ENCODE measurements at regions not wholly inside any gene's neighbourhood (a gene's known extent, or its start where the extent isn't known, plus 50 kb on each side); places are given as distances from the start of the nearest gene placed in this dataset.

- FAIRE-seq (no peak), DNase-seq (no peak)
- no peaks in the 10 kb centered on the region for H3K27me3 ChIP-seq (ENCODE audit: control insufficient read depth, insufficient read depth, low read length)
- no peaks in the 10 kb centered on the region for H3K4me1 ChIP-seq (ENCODE audit: control insufficient read depth in 2 of 3, insufficient read depth in 2 of 3, low read depth in 1 of 3, low read length in 3 of 3)
- H3K36me3 ChIP-seq (ENCODE audit: control insufficient read depth in 2 of 3, insufficient read depth in 3 of 3, low read length in 3 of 3): no peaks in the 10 kb centered on the region
- no peak overlapping the region for H3K27ac ChIP-seq (ENCODE audit: low read depth in 2 of 2, low read length in 2 of 2)
- no peak for TF ChIP-seq CTCF (IDR thresholded peaks at IDR 0.05; ENCODE audit: borderline replicate concordance, extremely low read depth, insufficient read depth)
- intact Hi-C loops (cut with DNase I): no loop called here
- no peaks in the 10 kb centered on the region for H3K9me3 ChIP-seq (ENCODE audit: control insufficient read depth in 2 of 3, insufficient read depth in 1 of 3, low read length in 3 of 3)
- H3K4me3 ChIP-seq (ENCODE audit: low read length in 3 of 3): no peak overlapping the region
- no peak overlapping the region for H3K9ac ChIP-seq (ENCODE audit: low read length in 3 of 3)
Measured at GRCh38 chr3:182385356-182385755, 407.9 kb upstream of the ATP11B start.

- Histone ChIP-seq H3K36me3 (ENCODE audit: control insufficient read depth in 2 of 3, insufficient read depth in 3 of 3, low read length in 3 of 3) (no peaks in the 10 kb centered on the region), H3K9me3 (ENCODE audit: control insufficient read depth in 2 of 3, insufficient read depth in 1 of 3, low read length in 3 of 3) (no peaks in the 10 kb centered on the region), H3K9ac (ENCODE audit: low read length in 3 of 3) (no peak overlapping the region), H3K4me1 (ENCODE audit: control insufficient read depth in 2 of 3, insufficient read depth in 2 of 3, low read depth in 1 of 3, low read length in 3 of 3) (no peaks in the 10 kb centered on the region), H3K4me3 (ENCODE audit: low read length in 3 of 3) (no peak overlapping the region), H3K27ac (ENCODE audit: low read depth in 2 of 2, low read length in 2 of 2) (no peak overlapping the region), H3K27me3 (ENCODE audit: control insufficient read depth, insufficient read depth, low read length) (no peaks in the 10 kb centered on the region)
- TF ChIP-seq CTCF (IDR thresholded peaks at IDR 0.05; ENCODE audit: borderline replicate concordance, extremely low read depth, insufficient read depth): no peak
- FAIRE-seq: no peak
- intact Hi-C loops (cut with DNase I): no loop called here
- no peak for DNase-seq
Measured at GRCh38 chr3:182388506-182388905, 404.8 kb upstream of the ATP11B start.

GRCh38 chr3:182389071-182389815, 404.1 kb upstream of the ATP11B start:
- Histone ChIP-seq H3K4me3 (ENCODE audit: low read length in 3 of 3) (no peak overlapping the region), H3K27me3 (ENCODE audit: control insufficient read depth, insufficient read depth, low read length) (no peaks in the 10 kb centered on the region), H3K9ac (ENCODE audit: low read length in 3 of 3) (no peak overlapping the region), H3K4me1 (ENCODE audit: control insufficient read depth in 2 of 3, insufficient read depth in 2 of 3, low read depth in 1 of 3, low read length in 3 of 3) (no peaks in the 10 kb centered on the region), H3K36me3 (ENCODE audit: control insufficient read depth in 2 of 3, insufficient read depth in 3 of 3, low read length in 3 of 3) (no peaks in the 10 kb centered on the region), H3K27ac (ENCODE audit: low read depth in 2 of 2, low read length in 2 of 2) (no peak overlapping the region), H3K9me3 (ENCODE audit: control insufficient read depth in 2 of 3, insufficient read depth in 1 of 3, low read length in 3 of 3) (no peaks in the 10 kb centered on the region)
- FAIRE-seq: no peak
- intact Hi-C loops (cut with DNase I): no loop called here
- no peak for TF ChIP-seq CTCF (IDR thresholded peaks at IDR 0.05; ENCODE audit: borderline replicate concordance, extremely low read depth, insufficient read depth)
- peak in 1 of 5 donors; percentile 25 for DNase-seq

GRCh38 chr3:182390421-182390820, 402.9 kb upstream of the ATP11B start:
- H3K36me3 ChIP-seq (ENCODE audit: control insufficient read depth in 2 of 3, insufficient read depth in 3 of 3, low read length in 3 of 3): no peaks in the 10 kb centered on the region
- no peak overlapping the region for H3K9ac ChIP-seq (ENCODE audit: low read length in 3 of 3)
- H3K4me1 ChIP-seq (ENCODE audit: control insufficient read depth in 2 of 3, insufficient read depth in 2 of 3, low read depth in 1 of 3, low read length in 3 of 3): no peaks in the 10 kb centered on the region
- no peaks in the 10 kb centered on the region for H3K27me3 ChIP-seq (ENCODE audit: control insufficient read depth, insufficient read depth, low read length)
- no peak for TF ChIP-seq CTCF (IDR thresholded peaks at IDR 0.05; ENCODE audit: borderline replicate concordance, extremely low read depth, insufficient read depth)
- FAIRE-seq (no peak), DNase-seq (no peak)
- H3K9me3 ChIP-seq (ENCODE audit: control insufficient read depth in 2 of 3, insufficient read depth in 1 of 3, low read length in 3 of 3): no peaks in the 10 kb centered on the region
- no peak overlapping the region for H3K4me3 ChIP-seq (ENCODE audit: low read length in 3 of 3)
- H3K27ac ChIP-seq (ENCODE audit: low read depth in 2 of 2, low read length in 2 of 2): no peak overlapping the region
- intact Hi-C loops (cut with DNase I): no loop called here

All from kidney (tissue), 13 donors.